ENCODE measurements at regions not wholly inside any gene's neighbourhood (a gene's known extent, or its start where the extent isn't known, plus 50 kb on each side); places are given as distances from the start of the nearest gene placed in this dataset.

DNA sequence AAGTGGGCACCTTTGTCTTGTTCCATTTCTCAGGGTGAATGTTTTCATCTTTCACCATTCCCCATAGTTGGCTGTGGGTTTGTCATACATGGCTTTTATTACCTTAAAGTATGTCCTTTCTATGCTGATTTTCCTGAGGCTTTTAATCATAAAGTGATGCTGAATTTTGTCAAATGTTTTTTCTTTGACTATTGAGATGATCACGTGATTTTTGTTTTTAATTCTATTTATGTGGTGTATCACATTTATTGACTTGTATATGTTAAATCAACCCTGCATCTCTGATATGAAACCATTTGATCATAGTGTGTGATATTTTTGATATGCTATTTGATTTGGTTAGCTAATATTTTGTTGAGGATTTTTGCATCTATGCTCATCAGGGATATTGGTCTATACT lies 216.4 kb upstream of the FAT3 start:
- TF ChIP-seq, protein P1, sequence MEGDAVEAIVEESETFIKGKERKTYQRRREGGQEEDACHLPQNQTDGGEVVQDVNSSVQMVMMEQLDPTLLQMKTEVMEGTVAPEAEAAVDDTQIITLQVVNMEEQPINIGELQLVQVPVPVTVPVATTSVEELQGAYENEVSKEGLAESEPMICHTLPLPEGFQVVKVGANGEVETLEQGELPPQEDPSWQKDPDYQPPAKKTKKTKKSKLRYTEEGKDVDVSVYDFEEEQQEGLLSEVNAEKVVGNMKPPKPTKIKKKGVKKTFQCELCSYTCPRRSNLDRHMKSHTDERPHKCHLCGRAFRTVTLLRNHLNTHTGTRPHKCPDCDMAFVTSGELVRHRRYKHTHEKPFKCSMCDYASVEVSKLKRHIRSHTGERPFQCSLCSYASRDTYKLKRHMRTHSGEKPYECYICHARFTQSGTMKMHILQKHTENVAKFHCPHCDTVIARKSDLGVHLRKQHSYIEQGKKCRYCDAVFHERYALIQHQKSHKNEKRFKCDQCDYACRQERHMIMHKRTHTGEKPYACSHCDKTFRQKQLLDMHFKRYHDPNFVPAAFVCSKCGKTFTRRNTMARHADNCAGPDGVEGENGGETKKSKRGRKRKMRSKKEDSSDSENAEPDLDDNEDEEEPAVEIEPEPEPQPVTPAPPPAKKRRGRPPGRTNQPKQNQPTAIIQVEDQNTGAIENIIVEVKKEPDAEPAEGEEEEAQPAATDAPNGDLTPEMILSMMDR (conservative IDR thresholded peaks at IDR 0.05; ENCODE audit: low read depth, low read length): no peak
- TF ChIP-seq FOS (IDR thresholded peaks at IDR 0.05; ENCODE audit: low read depth, low read length) (no peak), POLR2A (IDR thresholded peaks at IDR 0.05; ENCODE audit: low read depth, low read length) (no peak), MAFK (IDR thresholded peaks at IDR 0.05; ENCODE audit: low read depth, low read length) (no peak), CEBPB (IDR thresholded peaks at IDR 0.05; ENCODE audit: low read depth, low read length) (no peak), RAD21 (IDR thresholded peaks at IDR 0.05; ENCODE audit: low read length) (no peak), BHLHE40 (IDR thresholded peaks at IDR 0.05; ENCODE audit: low read depth, low read length) (no peak), NFE2L2 (IDR thresholded peaks at IDR 0.05; ENCODE audit: low read depth, low read length) (no peak), MAZ (IDR thresholded peaks at IDR 0.05; ENCODE audit: borderline replicate concordance, low read depth, low read length) (no peak), RCOR1 (IDR thresholded peaks at IDR 0.05; ENCODE audit: insufficient replicate concordance, low read length) (no peak), RFX5 (IDR thresholded peaks at IDR 0.05; ENCODE audit: low read depth, low read length) (no peak)

Data from IMR-90 (cell line).